Activated naive CD8-positive, alpha-beta T cell treated with anti-CD3 and anti-CD28 coated beads, Interleukin-2, amount 50 U/mL, for 24 hours (primary cell): ENCODE measurements at regions not wholly inside any gene's neighbourhood (a gene's known extent, or its start where the extent isn't known, plus 50 kb on each side); places are given as distances from the start of the nearest gene placed in this dataset.

Source experiments
- ATAC-seq: fragments of 150-1000 bp; cut with Tn5 transposase; one replicate; pipeline ENCODE4 v1.10.0; 2021
- DNase-seq: peaks from one replicate; pipeline ENCODE4 v3.0.0; 2021
- H3K27ac Mint-ChIP-seq: one replicate; pipeline ENCODE4 v1.8.0; 2021; ENCODE audit warnings: mild to moderate bottlenecking, mixed read lengths
- H3K27me3 Mint-ChIP-seq: one replicate; pipeline ENCODE4 v1.8.0; 2021; ENCODE audit warnings: mixed read lengths
- H3K36me3 Mint-ChIP-seq: one replicate; pipeline ENCODE4 v1.8.0; 2021; ENCODE audit warnings: low read depth, mixed read lengths
- H3K4me1 Mint-ChIP-seq: one replicate; pipeline ENCODE4 v1.8.0; 2021; ENCODE audit warnings: mixed read lengths
- H3K4me3 Mint-ChIP-seq: one replicate; pipeline ENCODE4 v1.8.0; 2021; ENCODE audit warnings: mild to moderate bottlenecking, moderate library complexity, mixed read lengths
- H3K9me3 Mint-ChIP-seq: one replicate; pipeline ENCODE4 v1.8.0; 2021; ENCODE audit warnings: mixed read lengths

GRCh38 chr7:81430761-81431160 is 339.1 kb downstream of the HGF start:
- Mint-ChIP-seq H3K9me3 (peaks cover 3% of the 10 kb centered on the region), H3K36me3 (no peaks in the 10 kb centered on the region), H3K27ac (no peak overlapping the region), H3K4me1 (no peaks in the 10 kb centered on the region), H3K4me3 (no peak overlapping the region), H3K27me3 (no peaks in the 10 kb centered on the region)
- DNase-seq (no peak), ATAC-seq (no peak)

GRCh38 chr7:81430150-81430549 is 339.7 kb downstream of the HGF start:
- Mint-ChIP-seq H3K27ac (no peak overlapping the region), H3K4me3 (no peak overlapping the region), H3K27me3 (no peaks in the 10 kb centered on the region), H3K36me3 (no peaks in the 10 kb centered on the region), H3K9me3 (peaks cover 8% of the 10 kb centered on the region), H3K4me1 (no peaks in the 10 kb centered on the region)
- ATAC-seq = no peak
- DNase-seq = no peak

GRCh38 chr7:81427461-81427860 is 342.4 kb downstream of the HGF start:
- Mint-ChIP-seq H3K27me3 (no peaks in the 10 kb centered on the region), H3K4me3 (no peak overlapping the region), H3K36me3 (no peaks in the 10 kb centered on the region), H3K27ac (no peak overlapping the region), H3K9me3 (peaks cover 6% of the 10 kb centered on the region), H3K4me1 (no peaks in the 10 kb centered on the region)
- ATAC-seq (no peak), DNase-seq (no peak)

GRCh38 chr7:81420526-81421226 is 349.2 kb downstream of the HGF start:
- H3K9me3 Mint-ChIP-seq = peaks cover 6% of the 10 kb centered on the region
- no peaks in the 10 kb centered on the region for H3K4me1 Mint-ChIP-seq
- H3K4me3 Mint-ChIP-seq = no peak overlapping the region
- no peaks in the 10 kb centered on the region for H3K36me3 Mint-ChIP-seq
- no peaks in the 10 kb centered on the region for H3K27me3 Mint-ChIP-seq
- H3K27ac Mint-ChIP-seq = no peak overlapping the region
- no peak for DNase-seq
- ATAC-seq = no peak

- H3K27me3 Mint-ChIP-seq = no peaks in the 10 kb centered on the region
- no peak overlapping the region for H3K4me3 Mint-ChIP-seq
- DNase-seq (no peak), ATAC-seq (no peak)
- no peaks in the 10 kb centered on the region for H3K36me3 Mint-ChIP-seq
- H3K4me1 Mint-ChIP-seq = no peaks in the 10 kb centered on the region
- H3K9me3 Mint-ChIP-seq = no peaks in the 10 kb centered on the region
- no peak overlapping the region for H3K27ac Mint-ChIP-seq
These were observed 350.1 kb downstream of the HGF start for GRCh38 chr7:81419731-81420130.

GRCh38 chr7:81416659-81417058 is 353.2 kb downstream of the HGF start:
- ATAC-seq = no peak
- Mint-ChIP-seq H3K36me3 (no peaks in the 10 kb centered on the region), H3K27me3 (no peaks in the 10 kb centered on the region), H3K4me3 (no peak overlapping the region), H3K4me1 (no peaks in the 10 kb centered on the region), H3K9me3 (no peaks in the 10 kb centered on the region), H3K27ac (no peak overlapping the region)
- DNase-seq = no peak

GRCh38 chr7:81415181-81415580 is 354.7 kb downstream of the HGF start:
- Mint-ChIP-seq H3K27ac (no peak overlapping the region), H3K4me1 (no peaks in the 10 kb centered on the region), H3K36me3 (no peaks in the 10 kb centered on the region), H3K27me3 (no peaks in the 10 kb centered on the region), H3K4me3 (no peak overlapping the region), H3K9me3 (peaks cover 8% of the 10 kb centered on the region)
- ATAC-seq = no peak
- DNase-seq = no peak

- no peaks in the 10 kb centered on the region for H3K27me3 Mint-ChIP-seq
- H3K36me3 Mint-ChIP-seq = no peaks in the 10 kb centered on the region
- DNase-seq = no peak
- H3K9me3 Mint-ChIP-seq = peaks cover 8% of the 10 kb centered on the region
- no peak overlapping the region for H3K27ac Mint-ChIP-seq
- H3K4me3 Mint-ChIP-seq = no peak overlapping the region
- H3K4me1 Mint-ChIP-seq = no peaks in the 10 kb centered on the region
- no peak for ATAC-seq
These were observed 355.4 kb downstream of the HGF start for GRCh38 chr7:81414411-81414810.

- H3K4me1 Mint-ChIP-seq = no peaks in the 10 kb centered on the region
- H3K27ac Mint-ChIP-seq = no peak overlapping the region
- peaks cover 8% of the 10 kb centered on the region for H3K9me3 Mint-ChIP-seq
- no peaks in the 10 kb centered on the region for H3K36me3 Mint-ChIP-seq
- H3K4me3 Mint-ChIP-seq = no peak overlapping the region
- no peak for DNase-seq
- ATAC-seq = no peak
- no peaks in the 10 kb centered on the region for H3K27me3 Mint-ChIP-seq
These were observed 359.3 kb downstream of the HGF start for GRCh38 chr7:81410471-81411117.

GRCh38 chr7:81408728-81409127 is 361.1 kb downstream of the HGF start:
- no peaks in the 10 kb centered on the region for H3K27me3 Mint-ChIP-seq
- no peaks in the 10 kb centered on the region for H3K36me3 Mint-ChIP-seq
- no peak overlapping the region for H3K27ac Mint-ChIP-seq
- no peak for DNase-seq
- ATAC-seq = no peak
- no peak overlapping the region for H3K4me3 Mint-ChIP-seq
- no peaks in the 10 kb centered on the region for H3K4me1 Mint-ChIP-seq
- H3K9me3 Mint-ChIP-seq = peaks cover 13% of the 10 kb centered on the region

GRCh38 chr7:81407094-81407493 is 362.8 kb downstream of the HGF start:
- H3K4me3 Mint-ChIP-seq = no peak overlapping the region
- ATAC-seq = no peak
- no peaks in the 10 kb centered on the region for H3K36me3 Mint-ChIP-seq
- peaks cover 13% of the 10 kb centered on the region for H3K9me3 Mint-ChIP-seq
- H3K4me1 Mint-ChIP-seq = no peaks in the 10 kb centered on the region
- DNase-seq = no peak
- no peaks in the 10 kb centered on the region for H3K27me3 Mint-ChIP-seq
- no peak overlapping the region for H3K27ac Mint-ChIP-seq

GRCh38 chr7:81404669-81405068 is 365.2 kb downstream of the HGF start:
- no peak for DNase-seq
- no peak overlapping the region for H3K27ac Mint-ChIP-seq
- no peaks in the 10 kb centered on the region for H3K4me1 Mint-ChIP-seq
- H3K27me3 Mint-ChIP-seq = no peaks in the 10 kb centered on the region
- peaks cover 5% of the 10 kb centered on the region for H3K9me3 Mint-ChIP-seq
- no peak overlapping the region for H3K4me3 Mint-ChIP-seq
- H3K36me3 Mint-ChIP-seq = no peaks in the 10 kb centered on the region
- no peak for ATAC-seq

GRCh38 chr7:81402227-81402626 is 367.6 kb downstream of the HGF start:
- no peaks in the 10 kb centered on the region for H3K27me3 Mint-ChIP-seq
- H3K27ac Mint-ChIP-seq = no peak overlapping the region
- peaks cover 5% of the 10 kb centered on the region for H3K9me3 Mint-ChIP-seq
- no peak overlapping the region for H3K4me3 Mint-ChIP-seq
- DNase-seq (no peak), ATAC-seq (no peak)
- H3K36me3 Mint-ChIP-seq = no peaks in the 10 kb centered on the region
- H3K4me1 Mint-ChIP-seq = no peaks in the 10 kb centered on the region

GRCh38 chr7:81399471-81399870 is 370.4 kb downstream of the HGF start:
- ATAC-seq (no peak), DNase-seq (no peak)
- Mint-ChIP-seq H3K27me3 (no peaks in the 10 kb centered on the region), H3K4me1 (no peaks in the 10 kb centered on the region), H3K27ac (no peak overlapping the region), H3K4me3 (no peak overlapping the region), H3K9me3 (no peaks in the 10 kb centered on the region), H3K36me3 (no peaks in the 10 kb centered on the region)

- no peaks in the 10 kb centered on the region for H3K36me3 Mint-ChIP-seq
- no peak overlapping the region for H3K27ac Mint-ChIP-seq
- no peaks in the 10 kb centered on the region for H3K4me1 Mint-ChIP-seq
- no peaks in the 10 kb centered on the region for H3K9me3 Mint-ChIP-seq
- no peaks in the 10 kb centered on the region for H3K27me3 Mint-ChIP-seq
- H3K4me3 Mint-ChIP-seq = no peak overlapping the region
- DNase-seq (no peak), ATAC-seq (no peak)
These were observed 375.8 kb downstream of the HGF start for GRCh38 chr7:81394029-81394428.
